HG03066 (cell line): ENCODE measurements at regions not wholly inside any gene's neighbourhood (a gene's known extent, or its start where the extent isn't known, plus 50 kb on each side); places are given as distances from the start of the nearest gene placed in this dataset.
"Not testable (repeated sequence)": the region's sequence is repeated elsewhere in the genome, so short reads cannot be mapped to it uniquely, and the experiment has no call there.

Experiments used
- ATAC-seq: cut with Tn5 transposase; IDR thresholded peaks from one replicate; pipeline ENCODE4 v1.9.1; 2021; ENCODE audit warnings: low read depth; ENCODE audit not compliant: unreplicated experiment

GRCh38 chr4:144799486-144799885 lies 153.5 kb downstream of the HHIP start:
- no peak for ATAC-seq

GRCh38 chr4:144801731-144802130 lies 155.8 kb downstream of the HHIP start:
- no peak for ATAC-seq

- ATAC-seq: no peak
These were observed 162.1 kb downstream of the HHIP start for GRCh38 chr4:144808034-144808433.

- no peak for ATAC-seq
These were observed 163.2 kb downstream of the HHIP start for GRCh38 chr4:144809056-144809640.

DNA sequence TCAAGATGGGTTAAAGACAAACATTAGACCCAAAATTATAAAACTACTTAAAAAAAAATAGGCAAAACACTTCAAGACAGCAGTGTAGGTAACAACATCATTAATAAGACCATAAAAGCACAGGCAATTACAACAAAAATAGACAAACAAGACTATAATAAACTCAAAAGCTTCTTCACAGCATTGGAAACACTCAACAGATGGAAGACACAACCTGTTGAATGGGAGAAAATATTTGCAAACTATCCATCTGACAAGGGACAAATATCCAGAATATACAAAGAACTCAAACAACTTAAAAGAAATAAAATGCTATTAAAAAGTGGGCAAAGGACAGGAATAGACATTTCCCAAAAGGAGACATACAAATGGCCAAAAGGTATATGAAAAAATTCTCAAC lies 170.7 kb downstream of the HHIP start:
- no peak for ATAC-seq

GRCh38 chr4:144817081-144817480 lies 171.1 kb downstream of the HHIP start:
- ATAC-seq: no peak

DNA sequence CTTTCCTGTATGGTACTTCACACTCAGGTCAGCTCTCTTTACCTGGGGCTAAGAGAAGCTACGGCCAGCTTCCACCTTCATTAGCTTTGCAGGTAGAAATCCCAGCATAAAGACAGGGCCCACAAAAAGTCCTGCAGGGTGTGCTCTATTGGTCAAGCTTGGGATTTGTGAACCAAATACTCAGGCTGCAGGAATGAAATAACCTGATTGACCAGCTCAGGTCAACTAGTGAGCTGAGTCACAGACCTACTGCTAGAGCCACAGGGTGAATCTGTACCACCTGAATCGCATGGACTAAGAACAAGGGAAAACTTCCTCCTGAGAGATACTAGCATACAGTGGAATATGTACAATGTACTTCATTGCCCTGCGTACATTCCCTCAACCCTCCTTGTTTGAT lies 172.2 kb downstream of the HHIP start:
- ATAC-seq: no peak

- no peak for ATAC-seq
These were observed 173.6 kb downstream of the HHIP start for GRCh38 chr4:144819591-144819990.

GRCh38 chr4:144820011-144820727 lies 174.2 kb downstream of the HHIP start:
- no peak for ATAC-seq

- ATAC-seq: no peak
These were observed 174.8 kb downstream of the HHIP start for GRCh38 chr4:144820728-144821085.

GRCh38 chr4:144831971-144832370 lies 186.0 kb downstream of the HHIP start:
- no peak for ATAC-seq

- no peak for ATAC-seq
These were observed 199.5 kb downstream of the HHIP start for GRCh38 chr4:144845411-144845810.

DNA sequence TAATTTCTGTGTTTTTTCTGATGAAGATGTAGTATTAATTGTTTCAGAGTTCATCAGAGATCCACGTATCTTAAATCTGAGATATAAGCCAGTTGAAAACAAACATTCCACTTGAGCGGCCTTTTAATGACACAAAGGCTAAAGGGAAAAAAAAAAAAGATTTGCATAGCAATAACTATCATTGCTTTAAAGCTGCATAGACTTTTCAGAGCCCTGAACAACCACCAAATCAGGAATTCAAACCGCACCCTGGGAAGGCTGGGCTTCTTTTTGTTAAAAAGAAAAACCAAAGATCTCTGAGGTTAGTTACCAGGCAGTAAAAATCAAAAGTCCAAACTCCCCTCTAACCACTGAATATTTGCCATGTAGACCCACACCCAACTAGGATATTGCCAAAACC lies 206.0 kb downstream of the HHIP start:
- no peak for ATAC-seq

- ATAC-seq: no peak
These were observed 215.5 kb downstream of the HHIP start for GRCh38 chr4:144861471-144861870.

DNA sequence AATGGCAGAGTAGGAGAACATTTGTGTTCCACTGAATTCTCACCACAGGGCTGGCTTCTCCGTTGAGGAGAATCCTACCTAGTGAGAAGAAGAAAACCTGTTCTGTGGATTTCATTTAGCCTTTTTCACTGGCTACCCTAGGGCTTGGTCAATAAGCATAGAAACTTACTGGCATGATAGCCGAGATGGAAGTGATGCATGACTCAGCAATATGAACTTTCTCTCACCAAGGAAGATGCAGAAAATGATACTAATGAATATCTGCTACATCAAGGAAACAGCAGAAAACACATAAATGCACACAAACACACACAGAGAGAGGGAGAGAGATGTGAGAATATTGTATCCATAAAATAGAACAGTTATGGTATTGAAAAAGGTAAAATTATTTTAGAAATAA lies 216.3 kb downstream of the HHIP start:
- ATAC-seq: no peak

DNA sequence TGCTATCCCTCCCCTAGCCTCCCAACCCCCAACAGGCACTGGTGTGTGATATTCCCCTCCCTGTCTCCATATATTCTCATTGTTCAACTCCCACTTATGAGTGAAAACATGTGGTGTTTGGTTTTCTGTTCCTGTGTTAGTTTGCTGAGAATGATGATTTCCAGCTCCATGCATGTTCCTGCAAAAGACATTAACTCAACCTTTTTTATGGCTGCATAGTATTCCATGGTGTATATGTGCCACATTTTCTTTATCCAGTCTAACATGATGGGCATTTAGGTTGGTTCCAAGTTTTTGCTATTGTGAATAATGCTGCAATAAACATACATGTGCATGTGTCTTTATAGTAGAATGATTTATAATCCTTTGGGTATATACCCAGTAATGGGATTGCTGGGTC lies 218.9 kb downstream of the HHIP start:
- ATAC-seq: not testable (repeated sequence)

GRCh38 chr4:144868309-144868708 lies 222.4 kb downstream of the HHIP start:
- no peak for ATAC-seq

GRCh38 chr4:144872508-144873225 lies 225.3 kb downstream of the ANAPC10 start:
- ATAC-seq: no peak

DNA sequence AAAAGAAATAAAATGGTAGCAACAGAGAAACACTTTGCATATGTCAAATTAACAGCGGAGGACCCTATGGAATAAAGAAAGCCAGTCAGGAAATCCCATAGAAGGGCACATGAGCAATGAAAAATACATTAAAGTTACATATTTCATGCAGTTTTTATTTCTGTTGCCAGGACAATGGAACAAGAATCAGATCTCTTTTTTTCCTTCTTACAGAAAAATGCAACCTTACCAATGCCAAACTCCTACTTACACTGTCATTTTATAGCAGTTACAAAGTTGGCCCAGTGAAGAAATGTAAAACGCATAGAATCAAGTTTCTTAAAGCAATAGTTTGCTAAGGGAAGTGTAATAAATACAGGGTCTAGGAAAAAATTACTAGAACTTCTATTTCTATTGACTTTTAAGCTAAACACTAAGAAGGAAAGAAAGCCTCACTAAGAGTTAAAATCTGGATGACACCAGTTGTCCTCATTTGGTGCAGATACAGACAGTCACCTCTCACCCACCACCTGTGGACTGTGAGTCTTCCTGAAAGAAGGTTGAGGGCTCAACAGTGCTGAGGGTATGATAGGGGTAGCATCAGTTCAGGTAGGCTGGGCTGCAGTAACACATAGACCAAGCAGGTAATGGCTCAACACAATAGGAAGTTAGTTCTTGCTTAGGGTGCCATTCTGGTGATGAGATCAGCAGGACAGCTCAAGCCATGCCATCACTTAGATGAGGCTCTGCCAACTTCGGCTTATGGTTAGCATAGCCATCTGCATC lies 224.6 kb downstream of the ANAPC10 start:
- ATAC-seq: no peak

GRCh38 chr4:144894573-144894972 lies 203.4 kb downstream of the ANAPC10 start:
- no peak for ATAC-seq

DNA sequence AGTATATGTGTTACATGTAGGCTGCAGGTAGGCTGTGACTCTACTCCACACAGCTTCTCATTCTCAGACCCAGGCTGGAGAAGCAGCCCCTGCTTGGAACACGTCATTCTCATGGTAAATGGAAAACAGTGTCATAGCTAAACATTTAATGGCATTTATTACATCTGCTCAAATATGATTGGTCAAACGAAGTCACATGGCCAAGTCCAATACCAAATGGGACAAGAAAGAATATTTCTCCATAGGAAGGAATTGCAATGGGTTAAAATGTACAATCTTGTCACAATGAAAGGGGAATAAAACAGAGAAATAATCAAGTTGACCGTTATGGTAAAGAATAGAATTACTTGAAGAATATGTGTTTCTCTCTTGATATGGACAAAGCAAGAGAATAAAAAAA lies 198.6 kb downstream of the ANAPC10 start:
- no peak for ATAC-seq
